ENCODE measurements at regions not wholly inside any gene's neighbourhood (a gene's known extent, or its start where the extent isn't known, plus 50 kb on each side); places are given as distances from the start of the nearest gene placed in this dataset.

DNA sequence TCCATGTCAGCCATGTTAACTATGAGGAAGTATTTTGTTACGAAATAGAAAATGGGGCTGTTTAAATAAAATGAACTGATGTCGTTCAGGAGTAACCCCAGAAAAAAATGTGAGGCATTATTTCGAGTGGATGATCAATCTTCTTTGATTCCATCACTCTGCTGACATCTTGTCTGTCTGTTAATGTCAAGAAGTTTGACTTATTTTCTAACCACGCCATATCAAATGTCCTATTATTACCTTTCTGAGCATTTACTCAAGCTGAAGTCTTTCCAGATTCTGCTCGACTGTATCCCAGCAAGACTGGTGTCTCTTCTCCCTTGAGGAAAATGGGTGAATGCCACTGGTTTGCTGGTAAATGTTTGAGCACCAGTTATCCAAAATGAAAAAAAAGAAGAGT is 672.9 kb upstream of the SOX11 start:
- CTCF ChIA-PET (ENCODE audit: low intra/inter-chr PET ratio, low total read pairs): no interaction called here
- no peak for FAIRE-seq
- no peak overlapping the region for H2AFZ ChIP-seq (ENCODE audit: low read length)
- H3K4me1 ChIP-seq (ENCODE audit: insufficient read depth, low read length): no peaks in the 10 kb centered on the region
- H3K36me3 ChIP-seq (replicated peaks in 1 of 2; ENCODE audit: control insufficient read depth in 1 of 2, insufficient read depth in 2 of 2, low read length in 2 of 2): no peaks in the 10 kb centered on the region
- no peak overlapping the region for H3K4me3 ChIP-seq (replicated peaks in 1 of 3; ENCODE audit: insufficient read depth in 1 of 3, low read depth in 2 of 3, low read length in 3 of 3)
- no peak for ATAC-seq
- H4K20me1 ChIP-seq (ENCODE audit: insufficient read depth, low read length): no peaks in the 10 kb centered on the region
- H3K4me2 ChIP-seq (ENCODE audit: low read depth, low read length): no peak overlapping the region
- H3K79me2 ChIP-seq (ENCODE audit: insufficient read depth, low read length): no peaks in the 10 kb centered on the region
- peaks cover 95% of the 10 kb centered on the region for H3K9me3 ChIP-seq (ENCODE audit: low read length)
- H3K9ac ChIP-seq (ENCODE audit: insufficient read depth, low read depth, low read length): no peak overlapping the region
- BruUV-seq (replicated peaks): no TSS peak
- no peak for DNase-seq (ENCODE audit: low spot score)
- TF ChIP-seq ESRRA (CRISPR knock-in tag; IDR thresholded peaks at IDR 0.05; ENCODE audit: low read depth) (no peak), ZNF274 (CRISPR knock-in tag; IDR thresholded peaks at IDR 0.05) (no peak), SAFB2 (CRISPR knock-in tag; IDR thresholded peaks at IDR 0.05; ENCODE audit: borderline replicate concordance, low read depth) (no peak), SMAD3 (CRISPR knock-in tag; IDR thresholded peaks at IDR 0.05) (no peak), ZNF33B (CRISPR knock-in tag; IDR thresholded peaks at IDR 0.05) (no peak), MZF1 (CRISPR knock-in tag; IDR thresholded peaks at IDR 0.05; ENCODE audit: borderline replicate concordance) (no peak), SUZ12 (IDR thresholded peaks at IDR 0.05; ENCODE audit: low read depth, low read length) (no peak), TBL1XR1 (IDR thresholded peaks at IDR 0.05; ENCODE audit: borderline replicate concordance, low read length, partially characterized antibody) (no peak), KMT2B (CRISPR knock-in tag; IDR thresholded peaks at IDR 0.05) (no peak), ZNF746 (CRISPR knock-in tag; IDR thresholded peaks at IDR 0.05) (no peak)
- TF ChIP-seq, protein P1, sequence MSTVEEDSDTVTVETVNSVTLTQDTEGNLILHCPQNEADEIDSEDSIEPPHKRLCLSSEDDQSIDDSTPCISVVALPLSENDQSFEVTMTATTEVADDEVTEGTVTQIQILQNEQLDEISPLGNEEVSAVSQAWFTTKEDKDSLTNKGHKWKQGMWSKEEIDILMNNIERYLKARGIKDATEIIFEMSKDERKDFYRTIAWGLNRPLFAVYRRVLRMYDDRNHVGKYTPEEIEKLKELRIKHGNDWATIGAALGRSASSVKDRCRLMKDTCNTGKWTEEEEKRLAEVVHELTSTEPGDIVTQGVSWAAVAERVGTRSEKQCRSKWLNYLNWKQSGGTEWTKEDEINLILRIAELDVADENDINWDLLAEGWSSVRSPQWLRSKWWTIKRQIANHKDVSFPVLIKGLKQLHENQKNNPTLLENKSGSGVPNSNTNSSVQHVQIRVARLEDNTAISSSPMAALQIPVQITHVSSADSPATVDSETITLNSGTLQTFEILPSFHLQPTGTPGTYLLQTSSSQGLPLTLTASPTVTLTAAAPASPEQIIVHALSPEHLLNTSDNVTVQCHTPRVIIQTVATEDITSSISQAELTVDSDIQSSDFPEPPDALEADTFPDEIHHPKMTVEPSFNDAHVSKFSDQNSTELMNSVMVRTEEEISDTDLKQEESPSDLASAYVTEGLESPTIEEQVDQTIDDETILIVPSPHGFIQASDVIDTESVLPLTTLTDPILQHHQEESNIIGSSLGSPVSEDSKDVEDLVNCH (CRISPR knock-in tag; IDR thresholded peaks at IDR 0.05): no peak
- TF ChIP-seq, protein P2, sequence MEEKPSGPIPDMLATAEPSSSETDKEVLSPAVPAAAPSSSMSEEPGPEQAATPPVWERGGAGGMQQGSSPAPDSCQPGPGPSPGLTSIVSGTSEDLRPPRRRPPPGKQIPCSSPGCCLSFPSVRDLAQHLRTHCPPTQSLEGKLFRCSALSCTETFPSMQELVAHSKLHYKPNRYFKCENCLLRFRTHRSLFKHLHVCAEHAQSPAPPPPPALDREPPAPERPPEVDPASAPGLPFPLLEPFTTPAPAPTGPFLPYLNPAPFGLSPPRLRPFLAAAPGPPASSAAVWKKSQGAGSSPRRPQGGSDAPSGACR (CRISPR knock-in tag; IDR thresholded peaks at IDR 0.05): no peak
- POLR2A ChIA-PET: no interaction called here
- in situ Hi-C loops (cut with HindIII; ENCODE audit: extremely low pct_ligation_motif_present, low pct_unique_long_range_greater_than_20kb): no loop called here
- intact Hi-C loops (cut with micrococcal nuclease; ENCODE audit: unreplicated experiment): no loop called here
- WGBS (ENCODE audit: low lambda C conversion rate): 10% methylated on average over 5 of the region's 5 CpGs
- H3K27me3 ChIP-seq (ENCODE audit: control insufficient read depth in 1 of 2, insufficient read depth in 2 of 2, low read length in 2 of 2): no peaks in the 10 kb centered on the region
- no peak overlapping the region for H3K27ac ChIP-seq (ENCODE audit: extremely low read length, insufficient read depth, low read length)
